ENCODE measurements at regions not wholly inside any gene's neighbourhood (a gene's known extent, or its start where the extent isn't known, plus 50 kb on each side); places are given as distances from the start of the nearest gene placed in this dataset.

DNA sequence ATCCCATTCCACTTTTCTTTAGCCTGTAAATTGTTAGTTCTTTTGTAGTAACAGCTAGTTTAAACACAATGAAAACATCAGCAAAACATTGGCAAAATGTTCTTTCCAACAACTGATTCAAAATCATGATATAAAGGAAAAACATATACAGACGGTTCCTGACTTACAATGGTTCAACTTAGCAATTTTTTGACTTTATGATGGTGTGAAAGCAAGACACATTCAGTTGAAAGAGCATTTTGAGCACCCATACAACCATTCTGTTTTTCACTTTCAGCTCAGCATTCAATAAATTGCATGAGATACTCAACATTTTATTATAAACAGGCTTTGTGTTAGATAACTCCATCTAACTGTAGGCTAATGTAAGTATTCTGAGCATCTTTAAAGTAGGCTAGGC lies 185.1 kb downstream of the NOL4 start:
- no peak overlapping the region for H3K27ac Mint-ChIP-seq
- H3K36me3 Mint-ChIP-seq (ENCODE audit: low read depth), result no peaks in the 10 kb centered on the region
- TF ChIP-seq, protein P1, sequence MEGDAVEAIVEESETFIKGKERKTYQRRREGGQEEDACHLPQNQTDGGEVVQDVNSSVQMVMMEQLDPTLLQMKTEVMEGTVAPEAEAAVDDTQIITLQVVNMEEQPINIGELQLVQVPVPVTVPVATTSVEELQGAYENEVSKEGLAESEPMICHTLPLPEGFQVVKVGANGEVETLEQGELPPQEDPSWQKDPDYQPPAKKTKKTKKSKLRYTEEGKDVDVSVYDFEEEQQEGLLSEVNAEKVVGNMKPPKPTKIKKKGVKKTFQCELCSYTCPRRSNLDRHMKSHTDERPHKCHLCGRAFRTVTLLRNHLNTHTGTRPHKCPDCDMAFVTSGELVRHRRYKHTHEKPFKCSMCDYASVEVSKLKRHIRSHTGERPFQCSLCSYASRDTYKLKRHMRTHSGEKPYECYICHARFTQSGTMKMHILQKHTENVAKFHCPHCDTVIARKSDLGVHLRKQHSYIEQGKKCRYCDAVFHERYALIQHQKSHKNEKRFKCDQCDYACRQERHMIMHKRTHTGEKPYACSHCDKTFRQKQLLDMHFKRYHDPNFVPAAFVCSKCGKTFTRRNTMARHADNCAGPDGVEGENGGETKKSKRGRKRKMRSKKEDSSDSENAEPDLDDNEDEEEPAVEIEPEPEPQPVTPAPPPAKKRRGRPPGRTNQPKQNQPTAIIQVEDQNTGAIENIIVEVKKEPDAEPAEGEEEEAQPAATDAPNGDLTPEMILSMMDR (IDR thresholded peaks at IDR 0.05), result no peak
- no peak for DNase-seq
- no peak overlapping the region for H3K4me3 Mint-ChIP-seq
- no peaks in the 10 kb centered on the region for H3K9me3 Mint-ChIP-seq
- no peaks in the 10 kb centered on the region for H3K27me3 Mint-ChIP-seq (ENCODE audit: low read depth, poor library complexity)
- H3K4me1 Mint-ChIP-seq, result no peaks in the 10 kb centered on the region

DNA sequence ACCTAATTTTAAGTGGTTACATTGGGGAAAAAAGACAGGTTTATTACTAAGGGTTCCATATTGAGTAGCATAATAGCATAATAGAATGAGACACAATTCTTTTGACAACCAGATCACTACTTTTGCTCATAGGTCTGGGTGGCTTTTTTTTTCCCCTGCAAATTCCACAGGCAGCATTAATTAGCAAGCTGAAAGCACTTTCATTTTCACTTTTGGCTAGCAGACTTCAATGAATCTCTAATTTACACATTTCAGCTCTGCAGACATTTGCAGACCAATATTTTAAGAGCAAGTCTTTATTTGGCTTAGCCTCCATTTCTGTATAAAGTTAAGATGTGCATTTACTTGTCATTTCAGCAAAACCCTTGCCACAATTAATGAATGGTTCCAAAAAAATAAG lies 185.5 kb downstream of the NOL4 start:
- no peaks in the 10 kb centered on the region for H3K4me1 Mint-ChIP-seq
- no peak for DNase-seq
- TF ChIP-seq, protein P1 (IDR thresholded peaks at IDR 0.05), result no peak
- peaks cover under 1% of the 10 kb centered on the region for H3K9me3 Mint-ChIP-seq
- H3K27ac Mint-ChIP-seq, result no peak overlapping the region
- no peaks in the 10 kb centered on the region for H3K36me3 Mint-ChIP-seq (ENCODE audit: low read depth)
- no peaks in the 10 kb centered on the region for H3K27me3 Mint-ChIP-seq (ENCODE audit: low read depth, poor library complexity)
- no peak overlapping the region for H3K4me3 Mint-ChIP-seq

DNA sequence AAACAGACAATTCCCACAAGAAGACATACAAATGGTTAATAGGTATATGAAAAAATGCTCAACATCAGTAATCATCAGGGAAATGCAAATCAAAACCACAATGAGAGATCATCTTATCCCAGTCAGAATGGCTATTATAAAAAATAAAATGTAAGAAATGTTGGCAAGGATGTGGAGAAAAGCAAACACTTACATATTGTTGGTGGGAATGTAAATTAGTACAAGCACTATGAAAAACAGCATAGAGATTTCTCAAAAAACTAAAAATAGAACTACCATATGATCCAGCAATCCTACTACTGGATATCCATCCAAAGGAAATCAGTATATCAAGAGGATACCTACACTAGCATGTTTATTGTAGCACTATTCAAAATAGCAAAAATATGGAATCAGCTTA lies 186.6 kb downstream of the NOL4 start:
- Mint-ChIP-seq H3K4me1 (no peaks in the 10 kb centered on the region), H3K27ac (no peak overlapping the region), H3K4me3 (no peak overlapping the region), H3K36me3 (ENCODE audit: low read depth) (no peaks in the 10 kb centered on the region), H3K9me3 (peaks cover 10% of the 10 kb centered on the region), H3K27me3 (ENCODE audit: low read depth, poor library complexity) (no peaks in the 10 kb centered on the region)
- TF ChIP-seq, protein P1 (IDR thresholded peaks at IDR 0.05), result no peak
- no peak for DNase-seq

DNA sequence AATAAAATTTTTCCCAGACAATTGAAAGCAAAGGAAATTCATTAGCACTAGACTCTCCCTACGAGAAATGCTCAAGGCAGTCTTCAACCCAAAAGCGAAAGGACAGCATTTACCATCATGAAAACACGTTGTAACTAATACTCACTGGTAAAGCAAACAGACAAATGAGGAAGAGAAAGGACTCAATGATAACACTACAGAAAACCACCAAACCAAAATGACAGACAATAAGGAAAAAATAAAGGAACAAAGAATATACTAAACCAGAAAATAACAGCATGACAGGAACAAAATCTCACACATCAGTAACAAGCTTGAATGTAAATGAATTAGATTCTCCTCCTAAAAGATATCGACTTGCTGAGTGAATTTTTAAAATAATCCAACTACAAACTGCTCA lies 190.7 kb downstream of the NOL4 start:
- Mint-ChIP-seq H3K27ac (no peak overlapping the region), H3K27me3 (ENCODE audit: low read depth, poor library complexity) (peaks cover 3% of the 10 kb centered on the region), H3K4me1 (no peaks in the 10 kb centered on the region), H3K36me3 (ENCODE audit: low read depth) (no peaks in the 10 kb centered on the region), H3K4me3 (no peak overlapping the region), H3K9me3 (peaks cover 14% of the 10 kb centered on the region)
- no peak for DNase-seq
- TF ChIP-seq, protein P1 (IDR thresholded peaks at IDR 0.05), result no peak

DNA sequence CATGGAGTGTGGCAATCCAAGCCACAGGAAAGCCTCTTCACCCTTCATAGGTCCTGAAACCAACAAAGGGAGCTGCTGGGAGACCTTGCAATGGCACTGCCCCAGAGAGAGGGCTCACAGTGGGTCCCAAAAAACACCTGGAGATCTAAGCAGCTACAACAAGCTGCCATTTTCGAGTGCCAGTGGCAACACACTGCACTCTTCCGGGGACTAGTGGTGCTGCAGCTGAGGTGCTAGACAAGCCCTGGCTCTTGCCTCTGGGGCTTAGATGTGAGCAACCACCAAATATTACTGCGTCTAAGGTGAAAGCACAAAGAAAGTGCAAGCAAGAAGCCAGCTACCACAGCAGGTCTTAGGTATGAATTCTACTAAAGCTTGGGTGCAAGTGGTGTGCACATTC lies 192.9 kb downstream of the NOL4 start:
- no peaks in the 10 kb centered on the region for H3K4me1 Mint-ChIP-seq
- TF ChIP-seq, protein P1 (IDR thresholded peaks at IDR 0.05), result no peak
- no peak overlapping the region for H3K4me3 Mint-ChIP-seq
- peaks cover 14% of the 10 kb centered on the region for H3K9me3 Mint-ChIP-seq
- H3K27ac Mint-ChIP-seq, result no peak overlapping the region
- no peak for DNase-seq
- H3K36me3 Mint-ChIP-seq (ENCODE audit: low read depth), result no peaks in the 10 kb centered on the region
- peaks cover 3% of the 10 kb centered on the region for H3K27me3 Mint-ChIP-seq (ENCODE audit: low read depth, poor library complexity)

DNA sequence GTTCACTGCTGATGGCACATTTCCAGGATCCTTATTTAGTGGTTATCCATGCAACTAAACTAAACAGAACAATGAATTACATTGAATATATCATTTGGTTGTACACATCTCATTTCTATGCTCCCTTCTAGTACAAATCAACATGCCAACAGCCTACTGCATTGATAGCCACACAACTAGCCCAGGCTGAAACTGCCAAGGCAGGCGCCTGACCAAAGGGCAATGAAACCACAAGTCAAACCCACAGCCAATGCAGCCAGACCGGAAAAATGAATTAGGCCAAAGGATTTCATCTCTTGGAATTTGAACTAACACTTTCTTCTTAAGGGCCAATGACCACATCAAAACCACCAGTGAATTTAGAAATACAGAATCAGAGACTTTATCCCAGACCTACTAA lies 196.4 kb downstream of the NOL4 start:
- H3K4me3 Mint-ChIP-seq, result no peak overlapping the region
- no peak for DNase-seq
- no peak overlapping the region for H3K27ac Mint-ChIP-seq
- TF ChIP-seq, protein P1 (IDR thresholded peaks at IDR 0.05), result no peak
- no peaks in the 10 kb centered on the region for H3K4me1 Mint-ChIP-seq
- H3K27me3 Mint-ChIP-seq (ENCODE audit: low read depth, poor library complexity), result peaks cover 3% of the 10 kb centered on the region
- H3K36me3 Mint-ChIP-seq (ENCODE audit: low read depth), result no peaks in the 10 kb centered on the region
- peaks cover 5% of the 10 kb centered on the region for H3K9me3 Mint-ChIP-seq

All from nephron progenitor cell (in vitro differentiated cells).